Upper lobe of left lung (tissue), 6 donors: ENCODE measurements at regions not wholly inside any gene's neighbourhood (a gene's known extent, or its start where the extent isn't known, plus 50 kb on each side); places are given as distances from the start of the nearest gene placed in this dataset.

Source experiments
- ATAC-seq, 2 donors: fragments of 200-7000 bp; cut with Tn5 transposase; one replicate each; pipeline ENCODE4 v1.9.1; 2022; ENCODE audit warnings: mild to moderate bottlenecking in 2 of 2, moderate library complexity in 2 of 2; ENCODE audit not compliant: low FRiP score in 2 of 2
- DNase-seq, 2 donors: peaks; one replicate each; pipeline ENCODE4 v3.0.0-alpha.2; 2019 to 2020
- H3K27ac ChIP-seq, 4 donors: fragments of 200-600 bp; sonication (generic); one replicate each; pipeline ENCODE4 v1.5.1; 2016 to 2019
- H3K27me3 ChIP-seq, 4 donors: fragments of 200-600 bp; sonication (generic); one replicate each; pipeline ENCODE4 v1.5.1; 2017 to 2019
- H3K36me3 ChIP-seq, 4 donors: fragments of 200-600 bp; sonication (generic); one replicate each; pipeline ENCODE4 v1.5.1; 2016 to 2019
- H3K4me1 ChIP-seq, 4 donors: fragments of 200-600 bp; sonication (generic); one replicate each; pipeline ENCODE4 v1.5.1; 2018 to 2019
- H3K4me3 ChIP-seq, 4 donors: fragments of 200-600 bp; sonication (generic); one replicate each; pipeline ENCODE4 v1.5.1; 2017 to 2019; ENCODE audit warnings: mild to moderate bottlenecking in 2 of 4, moderate library complexity in 1 of 4
- H3K9me3 ChIP-seq, 4 donors: fragments of 200-600 bp; sonication (generic); one replicate each; pipeline ENCODE4 v1.5.1; 2018 to 2019
- CTCF ChIP-seq, 6 experiments: fragments of 450-650 bp in 4 of 6; fragments of 200-600 bp in 2 of 6; sonication (generic) in 2 of 6; IDR thresholded peaks; one replicate each; pipeline ENCODE4 v1.5.1; 2016 to 2019; ENCODE audit warnings: antibody characterized with exemption in 6 of 6
- EP300 ChIP-seq, 4 donors: sonication (generic); formaldehyde crosslinking; IDR thresholded peaks; one replicate each; pipeline ENCODE4 v1.5.1; 2017; ENCODE audit warnings: antibody characterized with exemption in 4 of 4, control low read depth in 2 of 4
- POLR2A ChIP-seq, 4 donors: fragments of 450-650 bp; IDR thresholded peaks; one replicate each; pipeline ENCODE4 v1.5.1; 2016 to 2017; ENCODE audit warnings: antibody characterized with exemption in 4 of 4, mild to moderate bottlenecking in 2 of 4
- POLR2AphosphoS5 ChIP-seq, 2 donors: sonication (generic); formaldehyde crosslinking; IDR thresholded peaks; one replicate each; pipeline ENCODE4 v1.5.1; 2017; ENCODE audit warnings: antibody characterized with exemption in 2 of 2
- WGBS, 2 donors: methylation state at CpG; one replicate each; pipeline ENCODE4 v1.1.5; 2017 to 2018; 5-methylcytosine and 5-hydroxymethylcytosine counted together
- donor health status: DM: no; HTN: no; CAD: no; lungs with moderate emphysema.
- donor health status: DM: no; HTN: yes; CAD: no; lungs with severe emphysema.

- Histone ChIP-seq H3K4me1 (no peaks in the 10 kb centered on the region), H3K36me3 (no peaks in the 10 kb centered on the region), H3K9me3 (no peaks in the 10 kb centered on the region), H3K27me3 (no peaks in the 10 kb centered on the region), H3K27ac (no peak overlapping the region), H3K4me3 (no peak overlapping the region)
- 82 to 86% methylated on average over 4 of the region's 4 CpGs for WGBS, 2 donors
- no peak for DNase-seq
- TF ChIP-seq POLR2A (IDR thresholded peaks at IDR 0.05) (no peak), CTCF (IDR thresholded peaks at IDR 0.05) (no peak), POLR2AphosphoS5 (IDR thresholded peaks at IDR 0.05) (no peak), EP300 (IDR thresholded peaks at IDR 0.05) (no peak)
- no peak for ATAC-seq
Measured at GRCh38 chr2:198356157-198356556, 551.8 kb downstream of the PLCL1 start.

- Histone ChIP-seq H3K36me3 (no peaks in the 10 kb centered on the region), H3K4me3 (no peak overlapping the region), H3K9me3 (no peaks in the 10 kb centered on the region), H3K27me3 (no peaks in the 10 kb centered on the region), H3K27ac (no peak overlapping the region), H3K4me1 (no peaks in the 10 kb centered on the region)
- DNase-seq: no peak
- TF ChIP-seq CTCF (IDR thresholded peaks at IDR 0.05): no peak
- TF ChIP-seq EP300 (IDR thresholded peaks at IDR 0.05): no peak
- TF ChIP-seq POLR2AphosphoS5 (IDR thresholded peaks at IDR 0.05): no peak
- no peak for TF ChIP-seq POLR2A (IDR thresholded peaks at IDR 0.05)
- WGBS, 2 donors: 72 to 79% methylated on average over 4 of the region's 4 CpGs
- no peak for ATAC-seq
Measured at GRCh38 chr2:198351647-198352046, 547.3 kb downstream of the PLCL1 start.

GRCh38 chr2:198347946-198348345, 543.6 kb downstream of the PLCL1 start:
- Histone ChIP-seq H3K4me3 (no peak overlapping the region), H3K27ac (no peak overlapping the region), H3K27me3 (no peaks in the 10 kb centered on the region), H3K4me1 (no peaks in the 10 kb centered on the region), H3K36me3 (no peaks in the 10 kb centered on the region), H3K9me3 (no peaks in the 10 kb centered on the region)
- WGBS, 2 donors: 79 to 81% methylated on average over 4 of the region's 4 CpGs
- no peak for TF ChIP-seq EP300 (IDR thresholded peaks at IDR 0.05)
- TF ChIP-seq POLR2A (IDR thresholded peaks at IDR 0.05): no peak
- TF ChIP-seq POLR2AphosphoS5 (IDR thresholded peaks at IDR 0.05): no peak
- no peak for TF ChIP-seq CTCF (IDR thresholded peaks at IDR 0.05)
- no peak for DNase-seq
- ATAC-seq: no peak

DNA sequence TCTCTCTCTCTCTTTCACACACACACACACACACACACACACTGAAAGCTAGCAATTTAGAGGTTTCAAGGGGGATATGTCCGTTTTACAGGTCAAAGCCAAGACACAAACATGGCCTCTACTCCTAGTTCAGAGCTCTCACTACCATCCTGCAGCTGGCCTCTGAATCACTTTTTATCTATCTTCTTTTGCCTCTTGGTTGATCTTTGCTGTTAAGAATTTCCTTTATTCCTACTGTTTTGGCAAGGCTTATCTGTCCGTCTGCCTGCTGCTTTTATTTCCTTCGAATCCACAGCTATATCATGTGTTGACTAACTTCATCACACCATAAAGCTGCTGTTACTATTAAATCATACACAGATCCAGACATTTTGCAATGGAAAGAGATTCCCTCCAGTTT, 543.0 kb downstream of the PLCL1 start:
- Histone ChIP-seq H3K9me3 (no peaks in the 10 kb centered on the region), H3K27ac (no peak overlapping the region)
- ATAC-seq: no peak

More for the DNA sequence above, 543.0 kb downstream of the PLCL1 start:
- H3K4me1 ChIP-seq: no peaks in the 10 kb centered on the region
- 61 to 67% methylated on average over 3 of the region's 3 CpGs for WGBS, 2 donors
- no peak for DNase-seq
- no peaks in the 10 kb centered on the region for H3K36me3 ChIP-seq
- H3K4me3 ChIP-seq: no peak overlapping the region
- no peaks in the 10 kb centered on the region for H3K27me3 ChIP-seq
- TF ChIP-seq CTCF (IDR thresholded peaks at IDR 0.05) (no peak), EP300 (IDR thresholded peaks at IDR 0.05) (no peak), POLR2A (IDR thresholded peaks at IDR 0.05) (no peak), POLR2AphosphoS5 (IDR thresholded peaks at IDR 0.05) (no peak)
